Fibroblast of lung (primary cell): ENCODE measurements at regions not wholly inside any gene's neighbourhood (a gene's known extent, or its start where the extent isn't known, plus 50 kb on each side); places are given as distances from the start of the nearest gene placed in this dataset.

Experiments
- DNase-seq, 2 donors: peaks; one replicate each; pipeline versions ENCODE4 v3.0.0 to v3.0.0-alpha.2; 2010; ENCODE audit warnings: low read depth in 2 of 2
- H2AFZ ChIP-seq: 2 replicates; pipeline ENCODE4 v1.5.1; 2012; ENCODE audit warnings: low read length, control low read depth, inconsistent platforms
- H3K27ac ChIP-seq: 2 replicates; pipeline ENCODE4 v1.5.1; 2011; ENCODE audit warnings: low read length, control low read depth; ENCODE audit not compliant: insufficient read depth
- H3K27me3 ChIP-seq: 2 replicates; pipeline ENCODE4 v1.5.1; 2011; ENCODE audit warnings: mild to moderate bottlenecking, low read length; ENCODE audit not compliant: control insufficient read depth, insufficient read depth
- H3K36me3 ChIP-seq: 2 replicates; pipeline ENCODE4 v1.5.1; 2011; ENCODE audit warnings: low read length; ENCODE audit not compliant: control insufficient read depth, insufficient read depth
- H3K4me1 ChIP-seq: 2 replicates; pipeline ENCODE4 v1.5.1; 2011; ENCODE audit warnings: low read length; ENCODE audit not compliant: control insufficient read depth, insufficient read depth; ENCODE audit errors: extremely low read depth
- H3K4me2 ChIP-seq: 2 replicates; pipeline ENCODE4 v1.5.1; 2011; ENCODE audit warnings: low read length, control low read depth; ENCODE audit not compliant: insufficient read depth; ENCODE audit errors: extremely low read depth
- H3K4me3 ChIP-seq, 4 experiments: fragments of 200-600 bp in 1 of 4; sonication (generic) in 1 of 4; replicated peaks in 1 of 4; 2 replicates each; pipeline ENCODE4 v1.5.1; 2011 to 2016; ENCODE audit warnings: low read length in 4 of 4, low read depth in 3 of 4, mild to moderate bottlenecking in 3 of 4, control low read depth in 2 of 4, inconsistent platforms in 1 of 4, mixed read lengths in 1 of 4; ENCODE audit not compliant: insufficient read depth in 1 of 4; ENCODE audit errors: control extremely low read depth in 1 of 4
- H3K79me2 ChIP-seq: 2 replicates; pipeline ENCODE4 v1.5.1; 2012; ENCODE audit warnings: mild to moderate bottlenecking, low read length, inconsistent platforms; ENCODE audit not compliant: control insufficient read depth, insufficient read depth
- H3K9ac ChIP-seq: 2 replicates; pipeline ENCODE4 v1.5.1; 2011; ENCODE audit warnings: mild to moderate bottlenecking, low read length, control low read depth; ENCODE audit not compliant: insufficient read depth
- H3K9me3 ChIP-seq: 2 replicates; pipeline ENCODE4 v1.5.1; 2012; ENCODE audit warnings: low read depth, low read length; ENCODE audit not compliant: control insufficient read depth, insufficient read depth
- H4K20me1 ChIP-seq: 2 replicates; pipeline ENCODE4 v1.5.1; 2011; ENCODE audit warnings: low read length; ENCODE audit not compliant: control insufficient read depth, insufficient read depth; ENCODE audit errors: extremely low read depth
- EZH2 ChIP-seq: IDR thresholded peaks from 2 replicates; pipeline ENCODE4 v1.5.1; 2012; ENCODE audit warnings: low read length, control low read depth, mild to moderate bottlenecking; ENCODE audit errors: missing control alignments
- TF ChIP-seq, protein P1 (sequence below), 2 donors: IDR thresholded peaks in 1 of 2; conservative IDR thresholded peaks in 1 of 2; 1 replicate in 1 of 2; 2 replicates in 1 of 2; pipeline ENCODE4 v1.5.1; 2011 to 2012; ENCODE audit warnings: low read length in 2 of 2, control low read depth in 1 of 2, inconsistent platforms in 1 of 2, low read depth in 1 of 2, mild to moderate bottlenecking in 1 of 2

DNA sequence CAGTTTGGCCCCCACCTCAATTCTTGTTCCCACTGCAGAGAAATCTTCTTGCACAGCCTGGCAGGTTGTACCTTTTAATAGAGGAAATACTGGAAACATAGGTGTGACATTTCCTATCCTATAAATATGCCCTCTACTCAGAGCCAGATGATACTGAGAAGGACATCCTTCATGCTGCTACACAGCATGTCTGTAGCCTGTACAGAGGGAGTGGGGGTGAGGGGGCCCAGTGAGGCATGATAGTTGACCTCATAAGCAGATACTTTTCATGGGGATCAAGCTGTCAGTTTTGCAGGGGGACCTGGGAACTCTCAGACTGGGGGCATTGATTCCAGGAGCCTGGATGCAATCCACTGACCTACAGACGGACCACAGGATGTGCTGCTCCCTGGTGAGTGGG lies 96.2 kb upstream of the TOP1 start:
- no peaks in the 10 kb centered on the region for H3K4me1 ChIP-seq
- no peaks in the 10 kb centered on the region for H4K20me1 ChIP-seq
- H3K9me3 ChIP-seq = no peaks in the 10 kb centered on the region
- no peak overlapping the region for H3K4me3 ChIP-seq
- no peaks in the 10 kb centered on the region for H3K36me3 ChIP-seq
- no peaks in the 10 kb centered on the region for H3K27me3 ChIP-seq
- no peak overlapping the region for H3K27ac ChIP-seq
- no peak for DNase-seq
- H2AFZ ChIP-seq = no peak overlapping the region
- H3K4me2 ChIP-seq = no peak overlapping the region
- TF ChIP-seq EZH2 = no peak
- TF ChIP-seq, protein P1, sequence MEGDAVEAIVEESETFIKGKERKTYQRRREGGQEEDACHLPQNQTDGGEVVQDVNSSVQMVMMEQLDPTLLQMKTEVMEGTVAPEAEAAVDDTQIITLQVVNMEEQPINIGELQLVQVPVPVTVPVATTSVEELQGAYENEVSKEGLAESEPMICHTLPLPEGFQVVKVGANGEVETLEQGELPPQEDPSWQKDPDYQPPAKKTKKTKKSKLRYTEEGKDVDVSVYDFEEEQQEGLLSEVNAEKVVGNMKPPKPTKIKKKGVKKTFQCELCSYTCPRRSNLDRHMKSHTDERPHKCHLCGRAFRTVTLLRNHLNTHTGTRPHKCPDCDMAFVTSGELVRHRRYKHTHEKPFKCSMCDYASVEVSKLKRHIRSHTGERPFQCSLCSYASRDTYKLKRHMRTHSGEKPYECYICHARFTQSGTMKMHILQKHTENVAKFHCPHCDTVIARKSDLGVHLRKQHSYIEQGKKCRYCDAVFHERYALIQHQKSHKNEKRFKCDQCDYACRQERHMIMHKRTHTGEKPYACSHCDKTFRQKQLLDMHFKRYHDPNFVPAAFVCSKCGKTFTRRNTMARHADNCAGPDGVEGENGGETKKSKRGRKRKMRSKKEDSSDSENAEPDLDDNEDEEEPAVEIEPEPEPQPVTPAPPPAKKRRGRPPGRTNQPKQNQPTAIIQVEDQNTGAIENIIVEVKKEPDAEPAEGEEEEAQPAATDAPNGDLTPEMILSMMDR (conservative IDR thresholded peaks at IDR 0.05 in 1 of 2, IDR thresholded peaks at IDR 0.05 in 1 of 2; ENCODE audit: low read depth in 1 of 2, low read length in 2 of 2) = no peak
- H3K9ac ChIP-seq = no peak overlapping the region
- H3K79me2 ChIP-seq = no peaks in the 10 kb centered on the region

DNA sequence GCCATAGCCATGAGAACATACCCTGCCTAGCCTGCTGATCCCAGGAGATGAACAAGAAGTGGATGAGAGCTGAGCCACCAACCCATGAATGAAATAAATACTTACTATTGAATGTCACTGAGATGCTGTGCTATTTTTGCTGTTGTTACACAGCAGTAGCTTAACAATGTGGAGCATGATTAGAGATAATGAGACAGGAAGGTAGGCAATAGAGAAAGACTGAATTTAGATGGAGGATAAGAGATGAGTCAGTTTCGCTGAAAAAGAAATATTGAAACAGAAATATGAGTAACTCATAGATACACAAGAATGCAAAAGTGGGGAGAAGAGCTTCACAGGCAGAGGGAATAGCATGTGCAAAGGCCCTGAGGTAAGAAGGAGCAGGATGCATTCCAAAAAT lies 94.9 kb upstream of the TOP1 start:
- no peak overlapping the region for H3K4me2 ChIP-seq
- no peak overlapping the region for H2AFZ ChIP-seq
- H3K4me3 ChIP-seq = no peak overlapping the region
- no peak overlapping the region for H3K9ac ChIP-seq
- no peak for DNase-seq
- H3K9me3 ChIP-seq = no peaks in the 10 kb centered on the region
- no peaks in the 10 kb centered on the region for H3K4me1 ChIP-seq
- H3K79me2 ChIP-seq = no peaks in the 10 kb centered on the region
- no peaks in the 10 kb centered on the region for H3K36me3 ChIP-seq
- TF ChIP-seq, protein P1 (conservative IDR thresholded peaks at IDR 0.05 in 1 of 2, IDR thresholded peaks at IDR 0.05 in 1 of 2; ENCODE audit: low read depth in 1 of 2, low read length in 2 of 2) = no peak
- TF ChIP-seq EZH2 = no peak
- H4K20me1 ChIP-seq = no peaks in the 10 kb centered on the region
- H3K27me3 ChIP-seq = no peaks in the 10 kb centered on the region
- H3K27ac ChIP-seq = no peak overlapping the region

DNA sequence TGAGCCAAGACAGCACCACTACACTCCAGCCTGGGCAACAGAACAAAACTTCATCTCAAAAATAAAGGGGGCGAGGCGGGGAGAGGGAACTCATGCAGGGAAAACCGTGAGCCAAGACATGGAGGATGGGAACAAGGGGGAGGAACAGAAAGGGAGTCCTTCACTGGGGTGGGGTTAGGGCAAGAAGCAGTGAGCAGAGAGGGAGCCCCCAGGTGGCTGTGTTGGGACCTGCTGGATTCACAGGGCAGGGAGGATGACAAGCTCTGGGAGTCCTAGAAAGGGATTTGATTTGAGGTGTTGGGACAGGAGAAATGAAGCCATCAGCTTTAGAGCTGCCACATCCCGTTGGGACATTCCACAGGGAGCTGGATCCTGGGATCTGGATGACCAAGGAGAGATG lies 90.6 kb upstream of the TOP1 start:
- H3K9ac ChIP-seq = no peak overlapping the region
- H3K9me3 ChIP-seq = no peaks in the 10 kb centered on the region
- no peak overlapping the region for H2AFZ ChIP-seq
- H3K4me2 ChIP-seq = no peak overlapping the region
- H3K4me3 ChIP-seq = no peak overlapping the region
- TF ChIP-seq, protein P1 (conservative IDR thresholded peaks at IDR 0.05 in 1 of 2, IDR thresholded peaks at IDR 0.05 in 1 of 2; ENCODE audit: low read depth in 1 of 2, low read length in 2 of 2) = peak in 1 of 2 donors; percentile 7
- no peak for TF ChIP-seq EZH2
- DNase-seq = no peak
- no peaks in the 10 kb centered on the region for H3K36me3 ChIP-seq
- H3K27me3 ChIP-seq = no peaks in the 10 kb centered on the region
- no peaks in the 10 kb centered on the region for H3K79me2 ChIP-seq
- no peaks in the 10 kb centered on the region for H3K4me1 ChIP-seq
- H3K27ac ChIP-seq = no peak overlapping the region
- no peaks in the 10 kb centered on the region for H4K20me1 ChIP-seq
